OCI-LY7 (cell line): ENCODE measurements at regions not wholly inside any gene's neighbourhood (a gene's known extent, or its start where the extent isn't known, plus 50 kb on each side); places are given as distances from the start of the nearest gene placed in this dataset.

ENCODE experiments used
- BruUV-seq: library from RNA; stranded (reverse); fragments of 400-500 nt; replicated peaks from 2 replicates; lab custom pipeline; 2021; lab: Mats Ljungman, UMichigan
- CTCF ChIA-PET: fragments of 300-600 bp; sonication (Branson Sonifier 250); formaldehyde crosslinking; loops from one replicate; lab custom pipeline; 2022; ENCODE audit warnings: antibody characterized with exemption; ENCODE audit not compliant: unreplicated experiment; lab: Charles Lee
- POLR2A ChIA-PET: fragments of 300-600 bp; sonication (Branson Sonifier 250); formaldehyde crosslinking; loops from one replicate; lab custom pipeline; 2022; ENCODE audit warnings: antibody characterized with exemption; lab: Charles Lee
- DNase-seq: peaks from one replicate; pipeline ENCODE4 v3.0.0-alpha.2; 2015; ENCODE audit warnings: low spot score
- H2AFZ ChIP-seq: fragments of 200-600 bp; sonication (generic), shearing (Covaris generic); 2 replicates; pipeline ENCODE4 v1.6.1; 2014; ENCODE audit warnings: mild to moderate bottlenecking, antibody characterized with exemption, low read length, moderate library complexity
- H3K27ac ChIP-seq: fragments of 200-600 bp; sonication (generic); 2 replicates; pipeline ENCODE4 v1.5.1; 2014; ENCODE audit warnings: mixed run types, low read depth, mild to moderate bottlenecking, moderate library complexity, low read length, inconsistent platforms; ENCODE audit not compliant: poor library complexity, severe bottlenecking
- H3K36me3 ChIP-seq: fragments of 200-600 bp; sonication (generic); 2 replicates; pipeline ENCODE4 v1.6.1; 2014; ENCODE audit warnings: mild to moderate bottlenecking, antibody characterized with exemption, low read length, moderate library complexity, mixed read lengths; ENCODE audit not compliant: insufficient read depth
- H3K4me1 ChIP-seq: fragments of 200-600 bp; sonication (generic); 2 replicates; pipeline ENCODE4 v1.5.1; 2014; ENCODE audit warnings: mild to moderate bottlenecking, low read length; ENCODE audit not compliant: insufficient read depth, poor library complexity, severe bottlenecking
- H3K4me2 ChIP-seq: fragments of 200-600 bp; sonication (generic); 2 replicates; pipeline ENCODE4 v1.6.1; 2014; ENCODE audit warnings: mild to moderate bottlenecking, low read length
- H3K4me3 ChIP-seq: fragments of 200-600 bp; sonication (generic); 2 replicates; pipeline ENCODE4 v1.5.1; 2014; ENCODE audit warnings: mild to moderate bottlenecking, low read depth, low read length; ENCODE audit not compliant: poor library complexity, severe bottlenecking
- H3K79me2 ChIP-seq: fragments of 200-600 bp; sonication (generic); 2 replicates; pipeline ENCODE4 v1.6.1; 2016; ENCODE audit warnings: low read depth, mild to moderate bottlenecking, low read length, moderate library complexity, mixed read lengths; ENCODE audit not compliant: insufficient read depth
- H3K9me2 ChIP-seq: fragments of 200-600 bp; sonication (generic); 2 replicates; pipeline ENCODE4 v1.6.1; 2016; ENCODE audit warnings: mild to moderate bottlenecking, low read length, mixed read lengths; ENCODE audit not compliant: insufficient read depth
- H3K9me3 ChIP-seq: fragments of 200-600 bp; sonication (generic); 2 replicates; pipeline ENCODE4 v1.6.1; 2014; ENCODE audit warnings: mild to moderate bottlenecking, mixed run types, low read length, mixed read lengths
- H4K20me1 ChIP-seq: fragments of 200-600 bp; sonication (generic); 2 replicates; pipeline ENCODE4 v1.6.1; 2014; ENCODE audit warnings: mild to moderate bottlenecking, antibody characterized with exemption, low read length, moderate library complexity, mixed read lengths; ENCODE audit not compliant: insufficient read depth
- CTCF ChIP-seq: fragments of 200-600 bp; sonication (generic); conservative IDR thresholded peaks from 2 replicates; pipeline ENCODE4 v1.5.1; 2014; ENCODE audit warnings: mild to moderate bottlenecking, antibody characterized with exemption, low read length, moderate library complexity, mixed read lengths
- EZH2phosphoT487 ChIP-seq: fragments of 200-600 bp; sonication (generic); IDR thresholded peaks from 2 replicates; pipeline ENCODE4 v1.6.1; 2018; ENCODE audit warnings: low read depth, borderline replicate concordance, mild to moderate bottlenecking, mixed run types, antibody characterized with exemption, low read length, moderate library complexity, mixed read lengths
- intact Hi-C: fragments of 100-400 bp; cut with micrococcal nuclease; formaldehyde crosslinking; loops from one replicate; pipeline ENCODE4 v1.10.0; 2022; ENCODE audit not compliant: unreplicated experiment

GRCh38 chr2:236682651-236683422 lies 113.2 kb downstream of the ACKR3 start:
- Histone ChIP-seq H2AFZ (no peak overlapping the region), H4K20me1 (no peaks in the 10 kb centered on the region), H3K79me2 (no peaks in the 10 kb centered on the region), H3K4me1 (no peaks in the 10 kb centered on the region), H3K9me2 (no peaks in the 10 kb centered on the region), H3K4me3 (no peak overlapping the region), H3K4me2 (no peak overlapping the region), H3K36me3 (no peaks in the 10 kb centered on the region), H3K27ac (no peak overlapping the region), H3K9me3 (no peaks in the 10 kb centered on the region)
- TF ChIP-seq CTCF, result no peak
- TF ChIP-seq EZH2phosphoT487, result no peak
- DNase-seq, result no peak
- ChIA-PET CTCF (no interaction called here), POLR2A (no interaction called here)
- intact Hi-C loops, result no loop called here
- no TSS peak for BruUV-seq

GRCh38 chr2:236684504-236685256 lies 115.1 kb downstream of the ACKR3 start:
- no peak overlapping the region for H2AFZ ChIP-seq
- H3K4me2 ChIP-seq, result no peak overlapping the region
- intact Hi-C loops, result no loop called here
- no peaks in the 10 kb centered on the region for H3K9me3 ChIP-seq
- no peak for TF ChIP-seq EZH2phosphoT487
- no peaks in the 10 kb centered on the region for H3K36me3 ChIP-seq
- no peaks in the 10 kb centered on the region for H3K79me2 ChIP-seq
- no peak overlapping the region for H3K4me3 ChIP-seq
- DNase-seq, result no peak
- no peaks in the 10 kb centered on the region for H3K4me1 ChIP-seq
- POLR2A ChIA-PET, result no interaction called here
- no peaks in the 10 kb centered on the region for H3K9me2 ChIP-seq
- CTCF ChIA-PET, result no interaction called here
- H4K20me1 ChIP-seq, result no peaks in the 10 kb centered on the region
- no peak overlapping the region for H3K27ac ChIP-seq
- no TSS peak for BruUV-seq

- no peaks in the 10 kb centered on the region for H4K20me1 ChIP-seq
- no peak overlapping the region for H3K27ac ChIP-seq
- no peak overlapping the region for H2AFZ ChIP-seq
- no peak overlapping the region for H3K4me2 ChIP-seq
- intact Hi-C loops, result no loop called here
- no peaks in the 10 kb centered on the region for H3K36me3 ChIP-seq
- POLR2A ChIA-PET, result no interaction called here
- no peaks in the 10 kb centered on the region for H3K79me2 ChIP-seq
- no peaks in the 10 kb centered on the region for H3K9me3 ChIP-seq
- no peaks in the 10 kb centered on the region for H3K9me2 ChIP-seq
- no peak for DNase-seq
- H3K4me3 ChIP-seq, result no peak overlapping the region
- CTCF ChIA-PET, result no interaction called here
- H3K4me1 ChIP-seq, result no peaks in the 10 kb centered on the region
- no peak for TF ChIP-seq CTCF
- TF ChIP-seq EZH2phosphoT487, result no peak
- no TSS peak for BruUV-seq
Observed at GRCh38 chr2:236685361-236685760, 115.7 kb downstream of the ACKR3 start.
